ENCODE measurements at regions not wholly inside any gene's neighbourhood (a gene's known extent, or its start where the extent isn't known, plus 50 kb on each side); places are given as distances from the start of the nearest gene placed in this dataset.

GRCh38 chr20:57114290-57115005, 152.0 kb downstream of the BMP7 start:
- no peak for DNase-seq (ENCODE audit: extremely low read depth in 1 of 2, low read depth in 1 of 2)

- DNase-seq (ENCODE audit: extremely low read depth in 1 of 2, low read depth in 1 of 2) = no peak
Measured at GRCh38 chr20:57117296-57117695, 149.1 kb downstream of the BMP7 start.

- DNase-seq (ENCODE audit: extremely low read depth in 1 of 2, low read depth in 1 of 2) = no peak
Measured at GRCh38 chr20:57118107-57118769, 148.2 kb downstream of the BMP7 start.

Data from stimulated activated CD8-positive, alpha-beta memory T cell treated with anti-CD3 and anti-CD28 coated beads, Interleukin-7, amount 100 ng/mL, for 48 hours (primary cell).